OCI-LY1 (cell line): ENCODE measurements at regions not wholly inside any gene's neighbourhood (a gene's known extent, or its start where the extent isn't known, plus 50 kb on each side); places are given as distances from the start of the nearest gene placed in this dataset.

Experiments used
- EZH2 ChIP-seq: fragments of 200-600 bp; sonication (generic), shearing (Covaris generic); IDR thresholded peaks from 2 replicates; pipeline ENCODE4 v1.8.0; 2017; ENCODE audit warnings: borderline replicate concordance, mixed run types, mild to moderate bottlenecking, antibody characterized with exemption, low read length, moderate library complexity, mixed read lengths
- TF ChIP-seq, protein P1 (sequence below): fragments of 200-600 bp; sonication (generic), shearing (Covaris generic); IDR thresholded peaks from 2 replicates; pipeline ENCODE4 v1.5.1; 2017; ENCODE audit warnings: mild to moderate bottlenecking, antibody characterized with exemption, low read length, moderate library complexity, mixed read lengths

GRCh38 chr4:151948351-151949016, 187.7 kb upstream of the GATB start:
- TF ChIP-seq, protein P1, sequence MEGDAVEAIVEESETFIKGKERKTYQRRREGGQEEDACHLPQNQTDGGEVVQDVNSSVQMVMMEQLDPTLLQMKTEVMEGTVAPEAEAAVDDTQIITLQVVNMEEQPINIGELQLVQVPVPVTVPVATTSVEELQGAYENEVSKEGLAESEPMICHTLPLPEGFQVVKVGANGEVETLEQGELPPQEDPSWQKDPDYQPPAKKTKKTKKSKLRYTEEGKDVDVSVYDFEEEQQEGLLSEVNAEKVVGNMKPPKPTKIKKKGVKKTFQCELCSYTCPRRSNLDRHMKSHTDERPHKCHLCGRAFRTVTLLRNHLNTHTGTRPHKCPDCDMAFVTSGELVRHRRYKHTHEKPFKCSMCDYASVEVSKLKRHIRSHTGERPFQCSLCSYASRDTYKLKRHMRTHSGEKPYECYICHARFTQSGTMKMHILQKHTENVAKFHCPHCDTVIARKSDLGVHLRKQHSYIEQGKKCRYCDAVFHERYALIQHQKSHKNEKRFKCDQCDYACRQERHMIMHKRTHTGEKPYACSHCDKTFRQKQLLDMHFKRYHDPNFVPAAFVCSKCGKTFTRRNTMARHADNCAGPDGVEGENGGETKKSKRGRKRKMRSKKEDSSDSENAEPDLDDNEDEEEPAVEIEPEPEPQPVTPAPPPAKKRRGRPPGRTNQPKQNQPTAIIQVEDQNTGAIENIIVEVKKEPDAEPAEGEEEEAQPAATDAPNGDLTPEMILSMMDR: no peak
- TF ChIP-seq EZH2: no peak
